ENCODE measurements at regions not wholly inside any gene's neighbourhood (a gene's known extent, or its start where the extent isn't known, plus 50 kb on each side); places are given as distances from the start of the nearest gene placed in this dataset.

GRCh38 chr15:38890194-38890593 lies 325.6 kb upstream of the RASGRP1 start:
- H3K4me2 ChIP-seq (ENCODE audit: low read depth, low read length, poor library complexity, severe bottlenecking): no peak overlapping the region
- no peaks in the 10 kb centered on the region for H3F3A ChIP-seq (ENCODE audit: insufficient read depth)
- H3K79me2 ChIP-seq (ENCODE audit: insufficient read depth, low read length): no peaks in the 10 kb centered on the region
- H2AFZ ChIP-seq (ENCODE audit: low read depth, low read length, severe bottlenecking): no peak overlapping the region
- TF ChIP-seq EZH2phosphoT487 (conservative IDR thresholded peaks at IDR 0.05; ENCODE audit: low read length) (no peak), CTCF (IDR thresholded peaks at IDR 0.05; ENCODE audit: insufficient read depth, low read length, poor library complexity, severe bottlenecking) (no peak)
- H3K27me3 ChIP-seq (ENCODE audit: low read length): no peaks in the 10 kb centered on the region
- no peak overlapping the region for H3K27ac ChIP-seq (ENCODE audit: low read depth, low read length)
- no peak overlapping the region for H3K4me3 ChIP-seq (ENCODE audit: insufficient read depth, low read length, poor library complexity, severe bottlenecking)
- H3K36me3 ChIP-seq (ENCODE audit: low read length): no peaks in the 10 kb centered on the region
- H4K20me1 ChIP-seq (ENCODE audit: low read depth, low read length): no peaks in the 10 kb centered on the region
- no peak overlapping the region for H3K9ac ChIP-seq (ENCODE audit: low read length)
- H3K9me2 ChIP-seq (replicated peaks; ENCODE audit: insufficient read depth, low read length): no peaks in the 10 kb centered on the region
- H3K9me3 ChIP-seq (ENCODE audit: insufficient read depth, low read length): no peaks in the 10 kb centered on the region

GRCh38 chr15:38893925-38894242 lies 329.3 kb upstream of the RASGRP1 start:
- Histone ChIP-seq H3K36me3 (ENCODE audit: low read length) (no peaks in the 10 kb centered on the region), H2AFZ (ENCODE audit: low read depth, low read length, severe bottlenecking) (no peak overlapping the region), H3K27ac (ENCODE audit: low read depth, low read length) (no peak overlapping the region), H3K4me3 (ENCODE audit: insufficient read depth, low read length, poor library complexity, severe bottlenecking) (no peak overlapping the region), H3K4me2 (ENCODE audit: low read depth, low read length, poor library complexity, severe bottlenecking) (no peak overlapping the region), H4K20me1 (ENCODE audit: low read depth, low read length) (no peaks in the 10 kb centered on the region), H3K9me2 (replicated peaks; ENCODE audit: insufficient read depth, low read length) (no peaks in the 10 kb centered on the region), H3K9me3 (ENCODE audit: insufficient read depth, low read length) (no peaks in the 10 kb centered on the region), H3F3A (ENCODE audit: insufficient read depth) (no peaks in the 10 kb centered on the region), H3K9ac (ENCODE audit: low read length) (no peak overlapping the region), H3K27me3 (ENCODE audit: low read length) (no peaks in the 10 kb centered on the region), H3K79me2 (ENCODE audit: insufficient read depth, low read length) (no peaks in the 10 kb centered on the region)
- TF ChIP-seq CTCF (IDR thresholded peaks at IDR 0.05; ENCODE audit: insufficient read depth, low read length, poor library complexity, severe bottlenecking) (no peak), EZH2phosphoT487 (conservative IDR thresholded peaks at IDR 0.05; ENCODE audit: low read length) (no peak)

- Histone ChIP-seq H3K4me3 (ENCODE audit: insufficient read depth, low read length, poor library complexity, severe bottlenecking) (no peak overlapping the region), H3K4me2 (ENCODE audit: low read depth, low read length, poor library complexity, severe bottlenecking) (no peak overlapping the region), H3K27ac (ENCODE audit: low read depth, low read length) (no peak overlapping the region), H4K20me1 (ENCODE audit: low read depth, low read length) (no peaks in the 10 kb centered on the region), H2AFZ (ENCODE audit: low read depth, low read length, severe bottlenecking) (no peak overlapping the region), H3K36me3 (ENCODE audit: low read length) (no peaks in the 10 kb centered on the region), H3F3A (ENCODE audit: insufficient read depth) (no peaks in the 10 kb centered on the region), H3K79me2 (ENCODE audit: insufficient read depth, low read length) (no peaks in the 10 kb centered on the region), H3K9me2 (replicated peaks; ENCODE audit: insufficient read depth, low read length) (no peaks in the 10 kb centered on the region), H3K9me3 (ENCODE audit: insufficient read depth, low read length) (no peaks in the 10 kb centered on the region), H3K9ac (ENCODE audit: low read length) (no peak overlapping the region), H3K27me3 (ENCODE audit: low read length) (no peaks in the 10 kb centered on the region)
- TF ChIP-seq EZH2phosphoT487 (conservative IDR thresholded peaks at IDR 0.05; ENCODE audit: low read length) (no peak), CTCF (IDR thresholded peaks at IDR 0.05; ENCODE audit: insufficient read depth, low read length, poor library complexity, severe bottlenecking) (no peak)
Measured at GRCh38 chr15:38894243-38894948, 329.8 kb upstream of the RASGRP1 start.

All from SU-DHL-6 (cell line).